Activated naive CD4-positive, alpha-beta T cell treated with anti-CD3 and anti-CD28 coated beads, Interleukin-2, amount 50 U/mL, for 24 hours (primary cell): ENCODE measurements at regions not wholly inside any gene's neighbourhood (a gene's known extent, or its start where the extent isn't known, plus 50 kb on each side); places are given as distances from the start of the nearest gene placed in this dataset.
"Not testable (repeated sequence)": the region's sequence is repeated elsewhere in the genome, so short reads cannot be mapped to it uniquely, and the experiment has no call there.

Source experiments
- H3K27ac Mint-ChIP-seq: one replicate; pipeline ENCODE4 v1.8.0; 2021; ENCODE audit warnings: mild to moderate bottlenecking, mixed read lengths
- H3K27me3 Mint-ChIP-seq: one replicate; pipeline ENCODE4 v1.8.0; 2021; ENCODE audit warnings: mixed read lengths
- H3K36me3 Mint-ChIP-seq: one replicate; pipeline ENCODE4 v1.8.0; 2021; ENCODE audit warnings: mixed read lengths
- H3K4me1 Mint-ChIP-seq: one replicate; pipeline ENCODE4 v1.8.0; 2021; ENCODE audit warnings: mixed read lengths
- H3K4me3 Mint-ChIP-seq: one replicate; pipeline ENCODE4 v1.8.0; 2021; ENCODE audit warnings: mild to moderate bottlenecking, mixed read lengths
- H3K9me3 Mint-ChIP-seq: one replicate; pipeline ENCODE4 v1.8.0; 2021; ENCODE audit warnings: mixed read lengths

GRCh38 chr2:195181059-195181705 is 475.8 kb upstream of the SLC39A10 start:
- H3K36me3 Mint-ChIP-seq, result no peaks in the 10 kb centered on the region
- no peak overlapping the region for H3K27ac Mint-ChIP-seq
- H3K4me3 Mint-ChIP-seq, result no peak overlapping the region
- no peaks in the 10 kb centered on the region for H3K27me3 Mint-ChIP-seq
- H3K4me1 Mint-ChIP-seq, result no peaks in the 10 kb centered on the region
- H3K9me3 Mint-ChIP-seq, result peaks cover 5% of the 10 kb centered on the region

GRCh38 chr2:195168369-195168768 is 488.7 kb upstream of the SLC39A10 start:
- Mint-ChIP-seq H3K36me3 (no peaks in the 10 kb centered on the region), H3K27me3 (no peaks in the 10 kb centered on the region), H3K27ac (no peak overlapping the region), H3K4me1 (peaks cover 12% of the 10 kb centered on the region), H3K4me3 (no peak overlapping the region), H3K9me3 (no peaks in the 10 kb centered on the region)

GRCh38 chr2:195164930-195165329 is 492.1 kb upstream of the SLC39A10 start:
- no peak overlapping the region for H3K4me3 Mint-ChIP-seq
- no peaks in the 10 kb centered on the region for H3K36me3 Mint-ChIP-seq
- H3K27me3 Mint-ChIP-seq, result no peaks in the 10 kb centered on the region
- no peaks in the 10 kb centered on the region for H3K9me3 Mint-ChIP-seq
- H3K4me1 Mint-ChIP-seq, result no peaks in the 10 kb centered on the region
- H3K27ac Mint-ChIP-seq, result no peak overlapping the region

- H3K4me3 Mint-ChIP-seq, result no peak overlapping the region
- no peaks in the 10 kb centered on the region for H3K27me3 Mint-ChIP-seq
- no peak overlapping the region for H3K27ac Mint-ChIP-seq
- H3K4me1 Mint-ChIP-seq, result no peaks in the 10 kb centered on the region
- no peaks in the 10 kb centered on the region for H3K9me3 Mint-ChIP-seq
- no peaks in the 10 kb centered on the region for H3K36me3 Mint-ChIP-seq
Measured at GRCh38 chr2:195162918-195163317, 494.1 kb upstream of the SLC39A10 start.

- Mint-ChIP-seq H3K9me3 (no peaks in the 10 kb centered on the region), H3K27ac (no peak overlapping the region), H3K36me3 (no peaks in the 10 kb centered on the region), H3K4me3 (no peak overlapping the region), H3K4me1 (no peaks in the 10 kb centered on the region), H3K27me3 (no peaks in the 10 kb centered on the region)
Measured at GRCh38 chr2:195162194-195162593, 494.8 kb upstream of the SLC39A10 start.

- Mint-ChIP-seq H3K4me1 (no peaks in the 10 kb centered on the region), H3K27me3 (no peaks in the 10 kb centered on the region), H3K36me3 (no peaks in the 10 kb centered on the region), H3K27ac (no peak overlapping the region), H3K4me3 (no peak overlapping the region), H3K9me3 (no peaks in the 10 kb centered on the region)
Measured at GRCh38 chr2:195160963-195161362, 496.1 kb upstream of the SLC39A10 start.

GRCh38 chr2:195151711-195152110 is 505.3 kb upstream of the SLC39A10 start:
- no peaks in the 10 kb centered on the region for H3K36me3 Mint-ChIP-seq
- H3K27ac Mint-ChIP-seq, result no peak overlapping the region
- H3K4me1 Mint-ChIP-seq, result no peaks in the 10 kb centered on the region
- no peaks in the 10 kb centered on the region for H3K9me3 Mint-ChIP-seq
- no peaks in the 10 kb centered on the region for H3K27me3 Mint-ChIP-seq
- no peak overlapping the region for H3K4me3 Mint-ChIP-seq

- H3K36me3 Mint-ChIP-seq, result no peaks in the 10 kb centered on the region
- H3K4me1 Mint-ChIP-seq, result no peaks in the 10 kb centered on the region
- no peaks in the 10 kb centered on the region for H3K27me3 Mint-ChIP-seq
- no peaks in the 10 kb centered on the region for H3K9me3 Mint-ChIP-seq
- no peak overlapping the region for H3K4me3 Mint-ChIP-seq
- H3K27ac Mint-ChIP-seq, result no peak overlapping the region
Measured at GRCh38 chr2:195150819-195151218, 506.2 kb upstream of the SLC39A10 start.

- Mint-ChIP-seq H3K9me3 (peaks cover 4% of the 10 kb centered on the region), H3K36me3 (no peaks in the 10 kb centered on the region), H3K4me1 (no peaks in the 10 kb centered on the region), H3K27ac (no peak overlapping the region), H3K4me3 (no peak overlapping the region), H3K27me3 (no peaks in the 10 kb centered on the region)
Measured at GRCh38 chr2:195148004-195148403, 509.0 kb upstream of the SLC39A10 start.

- Mint-ChIP-seq H3K27me3 (no peaks in the 10 kb centered on the region), H3K4me3 (no peak overlapping the region), H3K36me3 (no peaks in the 10 kb centered on the region), H3K4me1 (no peaks in the 10 kb centered on the region), H3K9me3 (peaks cover 4% of the 10 kb centered on the region), H3K27ac (no peak overlapping the region)
Measured at GRCh38 chr2:195146761-195147541, 510.1 kb upstream of the SLC39A10 start.

- Mint-ChIP-seq H3K9me3 (no peaks in the 10 kb centered on the region), H3K4me3 (no peak overlapping the region), H3K27ac (no peak overlapping the region), H3K4me1 (peaks cover 3% of the 10 kb centered on the region), H3K27me3 (peaks cover 1% of the 10 kb centered on the region), H3K36me3 (no peaks in the 10 kb centered on the region)
Measured at GRCh38 chr2:195138435-195138834, 518.6 kb upstream of the SLC39A10 start.

- H3K4me1 Mint-ChIP-seq, H3K27ac Mint-ChIP-seq, H3K9me3 Mint-ChIP-seq, H3K27me3 Mint-ChIP-seq, H3K36me3 Mint-ChIP-seq, H3K4me3 Mint-ChIP-seq: not testable (repeated sequence)
Measured at GRCh38 chr2:195125889-195126288, 531.1 kb upstream of the SLC39A10 start.

GRCh38 chr2:195124391-195125079 is 532.5 kb upstream of the SLC39A10 start:
- no peaks in the 10 kb centered on the region for H3K36me3 Mint-ChIP-seq
- H3K9me3 Mint-ChIP-seq, result no peaks in the 10 kb centered on the region
- H3K27me3 Mint-ChIP-seq, result no peaks in the 10 kb centered on the region
- H3K4me3 Mint-ChIP-seq, result no peak overlapping the region
- no peaks in the 10 kb centered on the region for H3K4me1 Mint-ChIP-seq
- H3K27ac Mint-ChIP-seq, result no peak overlapping the region

GRCh38 chr2:195122653-195123052 is 534.4 kb upstream of the SLC39A10 start:
- Mint-ChIP-seq H3K27ac (no peak overlapping the region), H3K9me3 (no peaks in the 10 kb centered on the region), H3K36me3 (no peaks in the 10 kb centered on the region), H3K27me3 (no peaks in the 10 kb centered on the region), H3K4me1 (no peaks in the 10 kb centered on the region), H3K4me3 (no peak overlapping the region)

- H3K4me3 Mint-ChIP-seq, result no peak overlapping the region
- H3K9me3 Mint-ChIP-seq, result no peaks in the 10 kb centered on the region
- H3K27ac Mint-ChIP-seq, result no peak overlapping the region
- no peaks in the 10 kb centered on the region for H3K4me1 Mint-ChIP-seq
- no peaks in the 10 kb centered on the region for H3K36me3 Mint-ChIP-seq
- no peaks in the 10 kb centered on the region for H3K27me3 Mint-ChIP-seq
Measured at GRCh38 chr2:195121341-195121740, 535.7 kb upstream of the SLC39A10 start.

GRCh38 chr2:195119231-195119630 is 537.8 kb upstream of the SLC39A10 start:
- no peaks in the 10 kb centered on the region for H3K36me3 Mint-ChIP-seq
- no peaks in the 10 kb centered on the region for H3K4me1 Mint-ChIP-seq
- H3K4me3 Mint-ChIP-seq, result no peak overlapping the region
- no peaks in the 10 kb centered on the region for H3K27me3 Mint-ChIP-seq
- no peak overlapping the region for H3K27ac Mint-ChIP-seq
- no peaks in the 10 kb centered on the region for H3K9me3 Mint-ChIP-seq
